ENCODE measurements at regions not wholly inside any gene's neighbourhood (a gene's known extent, or its start where the extent isn't known, plus 50 kb on each side); places are given as distances from the start of the nearest gene placed in this dataset.

DNA sequence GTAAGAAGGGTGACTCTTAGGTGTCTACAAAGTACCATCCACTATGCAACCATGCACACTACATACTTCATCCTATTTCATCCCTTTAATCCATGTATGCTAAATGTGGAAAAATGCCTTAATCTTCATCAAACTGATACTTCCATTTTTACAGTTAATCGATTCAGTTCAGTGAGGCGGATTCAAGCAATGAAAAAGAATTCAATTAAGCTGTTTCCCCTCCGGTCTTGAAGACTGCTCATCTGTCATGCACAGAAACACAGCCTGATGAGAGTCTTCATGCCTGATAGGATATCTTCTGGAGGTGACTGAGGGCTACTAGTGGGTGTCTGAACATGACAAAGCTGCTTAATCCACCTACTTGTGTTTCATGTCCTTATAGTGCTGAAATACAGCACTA lies 270.6 kb upstream of the ALCAM start:
- H3K27ac ChIP-seq (ENCODE audit: low read depth in 1 of 2, low read length in 2 of 2): no peak overlapping the region
- Mint-ChIP-seq H3K4me1 (ENCODE audit: low read depth) (no peaks in the 10 kb centered on the region), H3K27ac (no peak overlapping the region), H3K9me3 (no peaks in the 10 kb centered on the region), H3K36me3 (ENCODE audit: low read depth) (no peaks in the 10 kb centered on the region), H3K27me3 (no peaks in the 10 kb centered on the region), H3K4me3 (no peak overlapping the region)
- POLR2A ChIA-PET: no interaction called here
- intact Hi-C loops (cut with DNase I, micrococcal nuclease): no loop called here
- no peak for TF ChIP-seq CTCF (IDR thresholded peaks at IDR 0.05)
- no peaks in the 10 kb centered on the region for H3K36me3 ChIP-seq (ENCODE audit: insufficient read depth, low read length)
- no peaks in the 10 kb centered on the region for H3K27me3 ChIP-seq (ENCODE audit: control insufficient read depth in 1 of 2, insufficient read depth in 2 of 2, low read length in 2 of 2)
- CTCF ChIA-PET: no interaction called here
- ATAC-seq (ENCODE audit: poor library complexity): no peak
- H3K4me1 ChIP-seq (ENCODE audit: insufficient read depth, low read length): no peaks in the 10 kb centered on the region
- no peak overlapping the region for H3K4me3 ChIP-seq (ENCODE audit: low read length)
- no peaks in the 10 kb centered on the region for H3K9me3 ChIP-seq (ENCODE audit: control insufficient read depth in 1 of 2, insufficient read depth in 1 of 2, low read length in 2 of 2)
- no peak for DNase-seq

DNA sequence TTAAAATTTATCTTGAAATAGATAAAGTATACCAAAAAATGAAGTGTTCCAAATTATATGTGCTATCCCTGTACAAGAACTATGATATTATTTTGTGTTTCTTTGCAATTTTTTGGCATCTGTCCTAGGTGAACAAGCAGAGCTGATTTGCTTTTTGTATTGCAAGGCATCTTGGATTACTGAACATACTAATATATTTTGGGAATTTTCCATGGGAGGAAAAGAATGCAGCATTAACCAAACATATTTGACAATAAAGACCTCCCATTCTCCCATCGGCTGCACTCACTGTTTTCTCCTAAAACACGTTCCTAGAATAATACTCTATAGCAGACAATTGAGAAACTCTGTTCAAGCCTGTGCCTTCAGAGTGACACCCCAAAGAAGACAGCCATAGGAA lies 265.1 kb upstream of the ALCAM start:
- ATAC-seq (ENCODE audit: poor library complexity) (no peak), DNase-seq (no peak)
- no peaks in the 10 kb centered on the region for H3K27me3 Mint-ChIP-seq
- Histone ChIP-seq H3K27me3 (ENCODE audit: control insufficient read depth in 1 of 2, insufficient read depth in 2 of 2, low read length in 2 of 2) (no peaks in the 10 kb centered on the region), H3K36me3 (ENCODE audit: insufficient read depth, low read length) (no peaks in the 10 kb centered on the region), H3K4me3 (ENCODE audit: low read length) (no peak overlapping the region), H3K27ac (ENCODE audit: low read depth in 1 of 2, low read length in 2 of 2) (no peak overlapping the region), H3K9me3 (ENCODE audit: control insufficient read depth in 1 of 2, insufficient read depth in 1 of 2, low read length in 2 of 2) (no peaks in the 10 kb centered on the region), H3K4me1 (ENCODE audit: insufficient read depth, low read length) (no peaks in the 10 kb centered on the region)
- no peaks in the 10 kb centered on the region for H3K36me3 Mint-ChIP-seq (ENCODE audit: low read depth)
- H3K4me1 Mint-ChIP-seq (ENCODE audit: low read depth): no peaks in the 10 kb centered on the region
- no peak overlapping the region for H3K27ac Mint-ChIP-seq
- no peaks in the 10 kb centered on the region for H3K9me3 Mint-ChIP-seq
- intact Hi-C loops (cut with DNase I, micrococcal nuclease): no loop called here
- H3K4me3 Mint-ChIP-seq: no peak overlapping the region
- CTCF ChIA-PET: no interaction called here
- POLR2A ChIA-PET: no interaction called here
- TF ChIP-seq CTCF (IDR thresholded peaks at IDR 0.05): no peak

- H3K4me1 Mint-ChIP-seq (ENCODE audit: low read depth): no peaks in the 10 kb centered on the region
- H3K27me3 ChIP-seq (ENCODE audit: control insufficient read depth in 1 of 2, insufficient read depth in 2 of 2, low read length in 2 of 2): no peaks in the 10 kb centered on the region
- H3K36me3 Mint-ChIP-seq (ENCODE audit: low read depth): no peaks in the 10 kb centered on the region
- no peaks in the 10 kb centered on the region for H3K9me3 ChIP-seq (ENCODE audit: control insufficient read depth in 1 of 2, insufficient read depth in 1 of 2, low read length in 2 of 2)
- H3K4me3 ChIP-seq (ENCODE audit: low read length): no peak overlapping the region
- H3K4me3 Mint-ChIP-seq: no peak overlapping the region
- intact Hi-C loops (cut with DNase I, micrococcal nuclease): no loop called here
- POLR2A ChIA-PET: no interaction called here
- DNase-seq (no peak), ATAC-seq (ENCODE audit: poor library complexity) (no peak)
- no peak overlapping the region for H3K27ac Mint-ChIP-seq
- H3K27ac ChIP-seq (ENCODE audit: low read depth in 1 of 2, low read length in 2 of 2): no peak overlapping the region
- TF ChIP-seq CTCF (IDR thresholded peaks at IDR 0.05): no peak
- no peaks in the 10 kb centered on the region for H3K36me3 ChIP-seq (ENCODE audit: insufficient read depth, low read length)
- CTCF ChIA-PET: interaction anchor here (0.6 kb wide), 1 partner anchor 394 kb away, joined by 3 read pairs; no protein-coding TSS in a partner anchor
- H3K27me3 Mint-ChIP-seq: no peaks in the 10 kb centered on the region
- H3K9me3 Mint-ChIP-seq: no peaks in the 10 kb centered on the region
- H3K4me1 ChIP-seq (ENCODE audit: insufficient read depth, low read length): no peaks in the 10 kb centered on the region
Measured at GRCh38 chr3:105103139-105103538, 263.6 kb upstream of the ALCAM start.
